NCI-H345 treated with DMSO at 0.1 percent for 48 hours (cell line): ENCODE measurements at regions not wholly inside any gene's neighbourhood (a gene's known extent, or its start where the extent isn't known, plus 50 kb on each side); places are given as distances from the start of the nearest gene placed in this dataset.

Experiments used
- DNase-seq: peaks from one replicate; lab custom pipeline; 2025; ENCODE audit not compliant: unreplicated experiment; lab: John Stamatoyannopoulos, UW

DNA sequence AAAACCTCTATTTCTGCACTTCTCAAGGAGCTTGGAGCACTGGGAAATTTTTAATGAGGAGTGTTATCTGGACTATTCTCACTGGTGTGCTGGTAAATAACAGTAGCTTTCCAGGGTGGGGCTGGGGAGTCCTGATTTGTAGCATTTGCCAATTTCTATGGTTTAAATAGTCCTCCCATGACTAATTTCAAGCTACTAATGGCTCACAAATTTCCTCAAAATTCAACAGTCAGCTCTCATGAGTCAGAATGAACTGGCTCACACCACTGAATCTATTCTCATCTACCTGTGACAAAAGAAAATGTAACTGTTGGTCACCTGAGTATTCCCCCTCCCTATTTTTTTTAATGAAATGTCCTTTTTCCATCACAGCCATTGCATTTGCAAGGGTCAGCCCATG, 449.6 kb downstream of the KIF16B start:
- DNase-seq = no peak

DNA sequence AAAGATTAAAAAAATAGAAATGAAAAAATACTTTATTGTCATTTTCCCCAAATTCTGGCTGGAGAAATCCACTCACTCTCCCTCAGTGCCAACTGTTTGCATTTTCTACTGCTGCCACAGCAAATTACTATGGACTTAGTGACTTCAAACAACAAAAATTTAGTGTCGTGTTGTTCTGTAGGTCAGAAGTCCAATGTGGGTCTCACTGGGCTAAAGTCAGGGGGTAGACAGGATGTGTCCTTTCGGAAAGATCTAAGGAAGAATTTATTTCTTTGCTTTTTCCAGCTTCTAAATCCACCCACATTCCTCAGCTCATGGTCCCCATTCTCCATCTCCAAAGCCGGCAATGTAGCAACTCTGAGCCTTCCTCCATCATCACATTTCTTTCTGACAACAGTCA, 453.3 kb downstream of the KIF16B start:
- no peak for DNase-seq

DNA sequence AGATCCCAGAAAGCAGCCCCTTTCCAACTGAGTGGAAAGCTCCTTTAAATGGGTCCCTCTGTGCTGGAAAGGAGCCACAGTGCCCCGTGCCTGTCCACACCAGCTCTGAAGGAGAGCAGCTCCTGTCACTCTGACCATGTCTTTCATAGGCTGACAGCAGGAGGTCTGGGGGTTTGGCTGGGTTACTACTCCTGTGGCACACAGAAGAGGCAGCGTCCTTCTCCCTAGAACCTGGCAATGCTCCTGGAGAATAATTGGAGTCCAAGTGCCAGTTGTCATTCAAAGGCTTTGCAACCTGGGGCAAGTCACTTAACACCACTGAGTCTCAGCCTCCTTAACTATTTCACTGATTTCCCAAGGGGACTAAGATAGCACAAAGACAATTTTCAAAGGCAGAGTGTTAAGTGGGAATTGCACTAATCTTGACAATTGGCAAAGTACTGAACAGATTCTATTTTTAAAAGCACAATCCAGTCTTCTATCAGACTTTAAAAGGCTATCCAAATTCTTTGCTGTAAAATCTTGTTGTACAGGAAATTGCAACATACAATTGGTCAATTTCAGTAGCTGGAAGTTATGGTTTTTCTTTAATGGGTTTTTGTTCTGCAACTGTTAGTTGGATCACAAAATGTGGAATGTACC, 457.2 kb downstream of the KIF16B start:
- no peak for DNase-seq

DNA sequence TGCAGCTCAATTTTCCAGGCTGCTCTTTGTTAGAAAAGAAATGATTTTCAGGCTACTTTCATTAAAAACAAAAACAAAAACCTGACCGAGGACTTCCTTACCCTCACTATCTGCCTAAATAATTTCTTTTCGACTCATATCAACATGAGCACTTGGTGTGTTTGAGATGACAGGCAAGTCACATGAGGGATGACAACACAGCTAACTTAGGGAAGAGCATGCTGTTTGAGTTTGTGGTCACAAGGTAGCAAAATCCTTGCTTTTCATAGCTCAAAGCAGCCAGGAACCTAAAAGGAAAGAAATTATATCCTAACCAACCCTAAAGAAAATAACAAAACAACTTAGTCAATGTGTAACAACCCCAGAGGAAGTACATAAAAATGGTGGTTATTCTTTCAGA, 459.5 kb downstream of the KIF16B start:
- DNase-seq = no peak

DNA sequence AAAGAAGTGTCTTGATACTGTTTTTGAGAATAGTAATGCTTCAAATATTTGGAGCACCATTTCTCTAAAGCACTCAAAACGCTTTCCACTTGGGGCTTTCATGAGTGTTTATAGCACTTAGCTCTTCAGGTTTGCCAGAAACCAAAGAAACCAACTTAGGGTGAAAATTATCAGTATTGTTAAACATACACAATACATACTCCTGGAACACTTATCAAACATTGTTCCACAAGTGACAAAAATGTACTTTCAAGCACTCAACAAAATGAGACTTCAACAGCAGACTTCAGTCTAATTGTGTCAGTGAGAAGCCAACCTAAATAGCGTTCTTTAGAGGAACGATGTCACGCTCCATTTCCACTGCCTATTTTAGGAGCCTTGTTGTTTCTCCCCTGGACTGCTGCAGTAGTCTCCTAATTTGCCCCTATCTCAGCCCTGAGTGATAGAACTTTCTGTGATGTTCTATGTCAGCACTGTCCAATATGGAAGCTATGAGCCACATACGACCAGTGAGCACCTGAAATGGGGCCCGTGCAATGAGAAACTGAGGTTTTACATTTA, 461.3 kb downstream of the KIF16B start:
- DNase-seq = peak; percentile 52

DNA sequence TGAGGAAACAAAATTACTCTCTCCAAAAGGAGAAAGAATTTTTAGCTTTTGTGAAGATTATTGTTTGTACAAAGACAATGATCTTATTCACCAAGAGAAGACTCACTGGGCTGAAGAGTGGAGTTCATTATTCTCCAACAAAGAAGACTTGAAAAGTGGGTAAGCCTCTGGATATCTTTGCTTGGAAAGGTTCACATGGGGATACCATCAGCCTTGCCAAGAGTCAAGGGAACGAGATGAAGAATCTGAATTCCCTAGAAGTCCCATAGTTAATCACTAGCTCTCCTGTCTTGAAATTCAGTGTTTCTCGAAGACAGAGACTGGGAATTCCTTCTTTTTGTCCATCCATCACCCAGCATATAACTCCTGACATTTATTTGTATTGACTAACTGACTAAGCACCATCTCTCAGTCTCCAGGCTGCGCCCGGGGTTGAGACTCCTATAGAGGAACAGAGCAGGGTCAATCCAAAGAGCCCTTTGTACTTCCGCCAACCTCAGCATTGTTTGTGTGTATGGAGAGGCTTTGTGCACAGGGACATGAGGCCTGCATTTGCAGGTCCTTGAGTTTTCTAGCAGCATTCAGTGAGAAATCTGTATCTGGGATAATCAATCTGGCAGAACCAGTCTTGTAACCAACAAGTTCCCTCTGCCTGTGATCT, 461.9 kb downstream of the KIF16B start:
- peak; percentile 52 for DNase-seq

DNA sequence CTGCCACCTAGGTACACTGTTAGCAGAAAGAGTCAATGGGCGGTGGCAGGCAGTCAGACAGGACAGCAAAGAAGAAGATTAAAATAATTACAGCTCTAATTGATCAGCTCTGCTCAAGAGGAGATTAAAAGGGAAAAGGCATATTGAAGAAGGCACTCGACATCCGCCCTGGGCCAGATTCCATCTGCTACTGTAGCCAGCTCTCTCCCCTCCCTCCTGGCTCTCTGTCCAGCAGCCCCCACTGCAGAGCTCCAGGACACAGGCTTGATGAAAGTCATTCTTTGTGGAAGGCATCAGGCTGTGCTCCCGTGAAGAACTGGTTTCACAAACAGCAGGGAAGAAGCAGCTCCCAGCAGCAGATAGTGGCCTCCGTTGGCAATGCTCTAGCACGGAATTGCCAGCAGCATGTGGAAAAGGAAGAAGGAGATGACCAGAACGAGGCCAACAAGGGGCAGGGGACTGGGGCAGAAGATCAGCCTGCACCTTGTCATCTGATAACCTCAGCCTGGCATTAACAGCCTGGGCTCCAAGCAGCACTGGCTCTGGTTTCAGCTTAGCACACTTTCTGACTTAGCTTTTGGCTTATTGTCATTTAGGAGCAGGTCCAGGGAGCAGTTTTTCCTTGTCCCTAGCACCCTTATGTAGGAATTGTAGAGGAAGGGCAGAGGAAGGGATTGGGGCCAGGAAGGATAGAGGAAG, 465.9 kb downstream of the KIF16B start:
- no peak for DNase-seq

DNA sequence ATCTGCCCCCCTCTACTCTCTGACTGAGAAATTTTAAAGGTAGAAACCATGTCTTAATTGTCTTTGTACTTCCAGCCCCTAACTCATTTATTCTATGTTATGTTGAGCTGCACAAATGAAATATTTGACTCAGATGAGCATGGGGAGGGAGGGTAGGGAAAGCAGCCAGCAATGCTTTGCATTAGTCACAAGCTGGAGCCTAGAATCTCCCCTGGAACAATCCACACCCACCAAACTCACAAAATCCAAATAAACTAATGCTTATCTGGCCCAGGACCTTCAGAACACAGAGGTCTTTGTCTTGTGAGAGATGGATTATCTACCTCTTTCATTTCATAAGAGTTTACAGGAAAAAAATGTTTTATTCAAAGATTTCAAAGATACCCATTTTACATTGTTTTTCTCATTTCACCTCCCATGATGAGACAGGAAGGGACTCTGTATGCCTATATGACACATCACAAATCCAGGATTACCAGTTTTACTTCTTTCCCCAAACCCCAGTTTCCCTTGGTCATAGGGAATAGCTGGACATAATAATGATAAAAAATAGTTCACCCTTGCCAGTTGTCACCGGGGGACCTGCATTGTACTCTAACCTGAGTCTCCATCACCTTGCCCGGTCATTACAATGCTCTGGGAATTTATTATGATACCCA, 466.9 kb downstream of the KIF16B start:
- no peak for DNase-seq

DNA sequence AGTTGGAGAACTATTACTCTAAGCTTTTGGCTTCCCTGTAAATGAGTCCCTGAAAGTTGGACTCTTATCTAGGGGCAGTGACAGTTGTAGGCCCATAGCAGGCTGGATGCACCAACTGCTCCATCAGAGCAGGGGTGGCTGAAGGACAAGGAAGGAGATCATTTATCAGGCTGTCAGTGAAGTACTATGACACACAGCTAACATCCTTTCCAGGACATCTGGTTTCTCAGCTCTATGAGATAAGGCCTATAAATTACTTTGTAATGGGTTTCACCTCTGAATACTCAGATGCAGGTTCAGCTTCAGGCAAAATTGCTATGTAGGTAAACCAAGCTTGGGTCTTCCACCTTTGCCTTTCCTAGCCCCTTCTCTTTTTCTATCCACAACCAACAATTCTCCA, 468.5 kb downstream of the KIF16B start:
- no peak for DNase-seq
